Ascending aorta (tissue), 2 donors: ENCODE measurements at regions not wholly inside any gene's neighbourhood (a gene's known extent, or its start where the extent isn't known, plus 50 kb on each side); places are given as distances from the start of the nearest gene placed in this dataset.

Experiments
- DNase-seq, 2 donors: peaks; one replicate each; pipeline ENCODE4 v3.0.0-alpha.2; 2019; ENCODE audit warnings: low spot score in 2 of 2
- H3K27ac ChIP-seq, 2 donors: fragments of 200-600 bp; sonication (generic); one replicate each; pipeline ENCODE4 v1.5.1; 2016 to 2017; ENCODE audit warnings: mild to moderate bottlenecking in 1 of 2
- H3K27me3 ChIP-seq: fragments of 200-600 bp; sonication (generic); one replicate; pipeline ENCODE4 v1.5.1; 2017
- H3K36me3 ChIP-seq, 2 donors: fragments of 200-600 bp; sonication (generic); one replicate each; pipeline ENCODE4 v1.5.1; 2016
- H3K4me1 ChIP-seq, 2 donors: fragments of 200-600 bp; sonication (generic); one replicate each; pipeline ENCODE4 v1.5.1; 2016 to 2017; ENCODE audit warnings: mild to moderate bottlenecking in 1 of 2
- H3K4me3 ChIP-seq, 2 donors: fragments of 200-600 bp; sonication (generic); one replicate each; pipeline ENCODE4 v1.5.1; 2016 to 2017; ENCODE audit warnings: mild to moderate bottlenecking in 1 of 2
- H3K9me3 ChIP-seq, 2 donors: fragments of 200-600 bp; sonication (generic); one replicate each; pipeline ENCODE4 v1.5.1; 2016
- CTCF ChIP-seq, 3 experiments: fragments of 200-600 bp in 2 of 3; fragments of 450-650 bp in 1 of 3; sonication (generic) in 2 of 3; IDR thresholded peaks; one replicate each; pipeline ENCODE4 v1.5.1; 2016 to 2019; ENCODE audit warnings: antibody characterized with exemption in 3 of 3, mild to moderate bottlenecking in 1 of 3, moderate library complexity in 1 of 3
- intact Hi-C: fragments of 100-400 bp; cut with DNase I; formaldehyde crosslinking; loops from one replicate; pipeline ENCODE4 v1.15.1; 2023

GRCh38 chr7:112970771-112971170 is 115.9 kb downstream of the GPR85 start:
- no peak for TF ChIP-seq CTCF (IDR thresholded peaks at IDR 0.05)

GRCh38 chr7:112969946-112970345 is 116.7 kb downstream of the GPR85 start:
- no peaks in the 10 kb centered on the region for H3K4me1 ChIP-seq
- H3K27me3 ChIP-seq, result no peaks in the 10 kb centered on the region
- H3K27ac ChIP-seq, result no peak overlapping the region
- TF ChIP-seq CTCF (IDR thresholded peaks at IDR 0.05), result no peak
- H3K36me3 ChIP-seq, result no peaks in the 10 kb centered on the region
- DNase-seq, result no peak
- H3K9me3 ChIP-seq, result no peaks in the 10 kb centered on the region
- intact Hi-C loops, result no loop called here
- no peak overlapping the region for H3K4me3 ChIP-seq

More at GRCh38 chr7:112970771-112971170, 115.9 kb downstream of the GPR85 start:
- no peaks in the 10 kb centered on the region for H3K27me3 ChIP-seq
- no peaks in the 10 kb centered on the region for H3K4me1 ChIP-seq
- DNase-seq, result no peak
- no peaks in the 10 kb centered on the region for H3K9me3 ChIP-seq
- H3K36me3 ChIP-seq, result no peaks in the 10 kb centered on the region
- no peak overlapping the region for H3K27ac ChIP-seq
- H3K4me3 ChIP-seq, result no peak overlapping the region
- intact Hi-C loops, result no loop called here

GRCh38 chr7:112965506-112965905 is 121.1 kb downstream of the GPR85 start:
- intact Hi-C loops, result no loop called here
- Histone ChIP-seq H3K27me3 (no peaks in the 10 kb centered on the region), H3K27ac (no peak overlapping the region), H3K4me3 (no peak overlapping the region), H3K4me1 (no peaks in the 10 kb centered on the region), H3K36me3 (no peaks in the 10 kb centered on the region), H3K9me3 (no peaks in the 10 kb centered on the region)
- no peak for DNase-seq
- TF ChIP-seq CTCF (IDR thresholded peaks at IDR 0.05), result no peak

GRCh38 chr7:112963634-112964033 is 123.0 kb downstream of the GPR85 start:
- no peak for DNase-seq
- H3K4me3 ChIP-seq, result no peak overlapping the region
- no peak overlapping the region for H3K27ac ChIP-seq
- no peaks in the 10 kb centered on the region for H3K9me3 ChIP-seq
- H3K36me3 ChIP-seq, result no peaks in the 10 kb centered on the region
- intact Hi-C loops, result no loop called here
- no peak for TF ChIP-seq CTCF (IDR thresholded peaks at IDR 0.05)
- no peaks in the 10 kb centered on the region for H3K4me1 ChIP-seq
- H3K27me3 ChIP-seq, result no peaks in the 10 kb centered on the region

GRCh38 chr7:112962815-112963214 is 123.8 kb downstream of the GPR85 start:
- intact Hi-C loops, result no loop called here
- no peak for DNase-seq
- no peaks in the 10 kb centered on the region for H3K36me3 ChIP-seq
- H3K4me3 ChIP-seq, result no peak overlapping the region
- no peak for TF ChIP-seq CTCF (IDR thresholded peaks at IDR 0.05)
- H3K9me3 ChIP-seq, result no peaks in the 10 kb centered on the region
- no peaks in the 10 kb centered on the region for H3K4me1 ChIP-seq
- H3K27ac ChIP-seq, result no peak overlapping the region
- no peaks in the 10 kb centered on the region for H3K27me3 ChIP-seq

- no peak overlapping the region for H3K4me3 ChIP-seq
- DNase-seq, result no peak
- H3K4me1 ChIP-seq, result no peaks in the 10 kb centered on the region
- H3K9me3 ChIP-seq, result no peaks in the 10 kb centered on the region
- no peaks in the 10 kb centered on the region for H3K27me3 ChIP-seq
- TF ChIP-seq CTCF (IDR thresholded peaks at IDR 0.05), result no peak
- no peak overlapping the region for H3K27ac ChIP-seq
- intact Hi-C loops, result no loop called here
- H3K36me3 ChIP-seq, result no peaks in the 10 kb centered on the region
Measured at GRCh38 chr7:112959276-112959675, 127.4 kb downstream of the GPR85 start.
